ENCODE measurements at regions not wholly inside any gene's neighbourhood (a gene's known extent, or its start where the extent isn't known, plus 50 kb on each side); places are given as distances from the start of the nearest gene placed in this dataset.

GRCh38 chr15:97688177-97688576 lies 272.3 kb upstream of the ARRDC4 start:
- TF ChIP-seq CTCF (optimal IDR thresholded peaks at IDR 0.05 in 1 of 3, IDR thresholded peaks at IDR 0.05 in 1 of 3, conservative IDR thresholded peaks at IDR 0.05 in 1 of 3; ENCODE audit: extremely low read depth in 1 of 3, insufficient read depth in 2 of 3, low read length in 3 of 3), result no peak
- no peak for TF ChIP-seq EZH2 (IDR thresholded peaks at IDR 0.05; ENCODE audit: low read length)
- H3K4me3 ChIP-seq (ENCODE audit: control insufficient read depth in 2 of 3, extremely low read depth in 1 of 3, insufficient read depth in 2 of 3, low read depth in 1 of 3, low read length in 3 of 3), result no peak overlapping the region
- no peak overlapping the region for H2AFZ ChIP-seq (ENCODE audit: control insufficient read depth, low read length)
- FAIRE-seq (no peak), DNase-seq (ENCODE audit: low read depth, low spot score) (no peak)
- H3K79me2 ChIP-seq (ENCODE audit: control insufficient read depth, insufficient read depth, low read length), result no peaks in the 10 kb centered on the region
- dilution Hi-C loops (cut with MboI; ENCODE audit: extremely low pct_ligation_motif_present, low sequenced_read_pairs), result no loop called here
- no peaks in the 10 kb centered on the region for H3K36me3 ChIP-seq (ENCODE audit: control insufficient read depth in 2 of 2, extremely low read depth in 1 of 2, insufficient read depth in 2 of 2, low read length in 2 of 2)
- H3K27me3 ChIP-seq (ENCODE audit: control insufficient read depth, extremely low read depth, insufficient read depth, low read length), result no peaks in the 10 kb centered on the region
- no peak overlapping the region for H3K27ac ChIP-seq (ENCODE audit: control insufficient read depth, insufficient read depth, low read length)
- H3K4me1 ChIP-seq (ENCODE audit: control insufficient read depth, extremely low read depth, insufficient read depth, low read length), result no peaks in the 10 kb centered on the region
- no peaks in the 10 kb centered on the region for H3K9me3 ChIP-seq (ENCODE audit: control insufficient read depth, low read depth, low read length)
- no peak overlapping the region for H3K9ac ChIP-seq (ENCODE audit: control insufficient read depth, extremely low read depth, insufficient read depth, low read length)
- H3K4me2 ChIP-seq (ENCODE audit: control insufficient read depth, extremely low read depth, insufficient read depth, low read depth, low read length), result no peak overlapping the region
- no peaks in the 10 kb centered on the region for H4K20me1 ChIP-seq (ENCODE audit: control insufficient read depth, extremely low read depth, insufficient read depth, low read length)
- H3K9me1 ChIP-seq (ENCODE audit: control insufficient read depth, extremely low read depth, insufficient read depth, low read length), result no peaks in the 10 kb centered on the region

GRCh38 chr15:97688886-97689285 lies 271.6 kb upstream of the ARRDC4 start:
- FAIRE-seq, result no peak

More at GRCh38 chr15:97688886-97689285, 271.6 kb upstream of the ARRDC4 start:
- Histone ChIP-seq H3K9me3 (ENCODE audit: control insufficient read depth, low read depth, low read length) (no peaks in the 10 kb centered on the region), H3K4me2 (ENCODE audit: control insufficient read depth, extremely low read depth, insufficient read depth, low read depth, low read length) (no peak overlapping the region), H3K4me1 (ENCODE audit: control insufficient read depth, extremely low read depth, insufficient read depth, low read length) (no peaks in the 10 kb centered on the region), H3K27ac (ENCODE audit: control insufficient read depth, insufficient read depth, low read length) (no peak overlapping the region), H3K9me1 (ENCODE audit: control insufficient read depth, extremely low read depth, insufficient read depth, low read length) (no peaks in the 10 kb centered on the region), H3K27me3 (ENCODE audit: control insufficient read depth, extremely low read depth, insufficient read depth, low read length) (no peaks in the 10 kb centered on the region), H3K79me2 (ENCODE audit: control insufficient read depth, insufficient read depth, low read length) (no peaks in the 10 kb centered on the region), H4K20me1 (ENCODE audit: control insufficient read depth, extremely low read depth, insufficient read depth, low read length) (no peaks in the 10 kb centered on the region), H3K4me3 (ENCODE audit: control insufficient read depth in 2 of 3, extremely low read depth in 1 of 3, insufficient read depth in 2 of 3, low read depth in 1 of 3, low read length in 3 of 3) (no peak overlapping the region), H3K36me3 (ENCODE audit: control insufficient read depth in 2 of 2, extremely low read depth in 1 of 2, insufficient read depth in 2 of 2, low read length in 2 of 2) (no peaks in the 10 kb centered on the region), H3K9ac (ENCODE audit: control insufficient read depth, extremely low read depth, insufficient read depth, low read length) (no peak overlapping the region), H2AFZ (ENCODE audit: control insufficient read depth, low read length) (no peak overlapping the region)
- no peak for DNase-seq (ENCODE audit: low read depth, low spot score)
- dilution Hi-C loops (cut with MboI; ENCODE audit: extremely low pct_ligation_motif_present, low sequenced_read_pairs), result no loop called here
- TF ChIP-seq CTCF (optimal IDR thresholded peaks at IDR 0.05 in 1 of 3, IDR thresholded peaks at IDR 0.05 in 1 of 3, conservative IDR thresholded peaks at IDR 0.05 in 1 of 3; ENCODE audit: extremely low read depth in 1 of 3, insufficient read depth in 2 of 3, low read length in 3 of 3) (no peak), EZH2 (IDR thresholded peaks at IDR 0.05; ENCODE audit: low read length) (no peak)
